H1 (cell line): ENCODE measurements at regions not wholly inside any gene's neighbourhood (a gene's known extent, or its start where the extent isn't known, plus 50 kb on each side); places are given as distances from the start of the nearest gene placed in this dataset.

Source experiments
- CBX5 ChIP-seq: fragments of 300-800, 300-1000 bp; sonication (generic); IDR thresholded peaks from 2 replicates; pipeline ENCODE4 v1.7.1; 2016; ENCODE audit warnings: antibody characterized with exemption, low read length, low read depth
- CREB1 ChIP-seq: IDR thresholded peaks from 2 replicates; pipeline ENCODE4 v1.6.1; 2012; ENCODE audit warnings: inconsistent platforms
- CTCF ChIP-seq, 3 experiments: IDR thresholded peaks; 1 replicate in 2 of 3; 2 replicates in 1 of 3; pipeline versions ENCODE4 v1.5.1 to v1.6.1; 2011; ENCODE audit warnings: low read length in 3 of 3, mild to moderate bottlenecking in 3 of 3, inconsistent platforms in 2 of 3, low read depth in 1 of 3, moderate library complexity in 1 of 3; ENCODE audit not compliant: insufficient read depth in 1 of 3; ENCODE audit errors: control extremely low read depth in 1 of 3
- EGR1 ChIP-seq: IDR thresholded peaks from 2 replicates; pipeline ENCODE4 v1.6.1; 2011; ENCODE audit warnings: low read depth, low read length, borderline replicate concordance
- HDAC6 ChIP-seq: IDR thresholded peaks from one replicate; pipeline ENCODE4 v1.7.1; 2012; ENCODE audit warnings: low read depth, mild to moderate bottlenecking, inconsistent platforms, low read length, moderate library complexity
- JUN ChIP-seq: IDR thresholded peaks from 2 replicates; pipeline ENCODE4 v1.6.1; 2011; ENCODE audit warnings: low read depth, mild to moderate bottlenecking, improper control_type of control experiment, low read length
- MAX ChIP-seq: IDR thresholded peaks from 2 replicates; pipeline ENCODE4 v1.6.1; 2012; ENCODE audit warnings: inconsistent platforms
- NRF1 ChIP-seq: IDR thresholded peaks from 2 replicates; pipeline ENCODE4 v1.6.1; 2011; ENCODE audit warnings: mild to moderate bottlenecking, low read depth, low read length, improper control_type of control experiment
- POLR2A ChIP-seq, 2 experiments: IDR thresholded peaks; 1 replicate in 1 of 2; 2 replicates in 1 of 2; pipeline ENCODE4 v1.6.1; 2011; ENCODE audit warnings: low read depth in 2 of 2, low read length in 2 of 2, mild to moderate bottlenecking in 2 of 2; ENCODE audit errors: control extremely low read depth in 1 of 2
- SUZ12 ChIP-seq: fragments of 200-600 bp; sonication (generic); IDR thresholded peaks from 2 replicates; pipeline ENCODE4 v1.6.1; 2012; ENCODE audit warnings: mild to moderate bottlenecking, inconsistent platforms, low read length, moderate library complexity, mixed read lengths
- TAF1 ChIP-seq: IDR thresholded peaks from 2 replicates; pipeline ENCODE4 v1.6.1; 2011; ENCODE audit warnings: mild to moderate bottlenecking, low read depth, low read length
- TAF7 ChIP-seq: optimal IDR thresholded peaks from 2 replicates; pipeline ENCODE3; 2011; ENCODE audit warnings: low read depth, mild to moderate bottlenecking, inconsistent platforms, low read length, moderate library complexity, borderline replicate concordance
- YY1 ChIP-seq: IDR thresholded peaks from 2 replicates; pipeline ENCODE4 v1.6.1; 2011; ENCODE audit warnings: low read depth, mild to moderate bottlenecking, low read length

- TF ChIP-seq TAF1: no peak
- TF ChIP-seq TAF7: no peak
- TF ChIP-seq MAX: no peak
- no peak for TF ChIP-seq NRF1
- TF ChIP-seq CTCF (IDR thresholded peaks at IDR 0.05; ENCODE audit: control extremely low read depth in 1 of 3, insufficient read depth in 1 of 3, low read depth in 1 of 3, low read length in 3 of 3): no peak
- no peak for TF ChIP-seq CREB1
- no peak for TF ChIP-seq EGR1
- TF ChIP-seq JUN: no peak
- no peak for TF ChIP-seq HDAC6
- no peak for TF ChIP-seq SUZ12
- TF ChIP-seq POLR2A (IDR thresholded peaks at IDR 0.05; ENCODE audit: control extremely low read depth in 1 of 2, low read depth in 2 of 2, low read length in 2 of 2): no peak
- no peak for TF ChIP-seq YY1
- TF ChIP-seq CBX5: no peak
Observed at GRCh38 chr5:117433818-117434217, 859.2 kb upstream of the SEMA6A start.
